Activated CD4-positive, alpha-beta T cell treated with anti-CD3 and anti-CD28 coated beads, Interleukin-2, amount 50 U/mL, for 48 hours (primary cell): ENCODE measurements at regions not wholly inside any gene's neighbourhood (a gene's known extent, or its start where the extent isn't known, plus 50 kb on each side); places are given as distances from the start of the nearest gene placed in this dataset.
"Not testable (repeated sequence)": the region's sequence is repeated elsewhere in the genome, so short reads cannot be mapped to it uniquely, and the experiment has no call there.

Source experiments
- DNase-seq, 2 experiments: peaks; one replicate each; pipeline ENCODE4 v3.0.0-alpha.2; 2020

- DNase-seq: no peak
Observed at GRCh38 chr5:96198356-96199058, 234.5 kb downstream of the PCSK1 start.

- not testable (repeated sequence) for DNase-seq
Observed at GRCh38 chr5:96197767-96198166, 235.3 kb downstream of the PCSK1 start.

GRCh38 chr5:96197347-96197746 lies 235.7 kb upstream of the ELL2 start:
- DNase-seq: no peak

- DNase-seq: no peak
Observed at GRCh38 chr5:96196890-96197289, 235.2 kb upstream of the ELL2 start.

GRCh38 chr5:96196407-96196806 lies 234.8 kb upstream of the ELL2 start:
- no peak for DNase-seq

GRCh38 chr5:96195123-96195522 lies 233.5 kb upstream of the ELL2 start:
- DNase-seq: no peak

- DNase-seq: no peak
Observed at GRCh38 chr5:96194593-96194992, 232.9 kb upstream of the ELL2 start.

GRCh38 chr5:96193946-96194345 lies 232.3 kb upstream of the ELL2 start:
- no peak for DNase-seq

- no peak for DNase-seq
Observed at GRCh38 chr5:96189987-96190386, 228.3 kb upstream of the ELL2 start.

GRCh38 chr5:96189028-96189826 lies 227.6 kb upstream of the ELL2 start:
- no peak for DNase-seq

GRCh38 chr5:96187309-96188027 lies 225.8 kb upstream of the ELL2 start:
- DNase-seq: no peak

GRCh38 chr5:96184510-96184909 lies 222.9 kb upstream of the ELL2 start:
- not testable (repeated sequence) for DNase-seq

GRCh38 chr5:96180684-96181435 lies 219.2 kb upstream of the ELL2 start:
- no peak for DNase-seq

GRCh38 chr5:96177303-96177869 lies 215.7 kb upstream of the ELL2 start:
- no peak for DNase-seq

GRCh38 chr5:96176022-96176421 lies 214.4 kb upstream of the ELL2 start:
- no peak for DNase-seq

GRCh38 chr5:96175090-96175489 lies 213.4 kb upstream of the ELL2 start:
- no peak for DNase-seq

- DNase-seq: no peak
Observed at GRCh38 chr5:96173366-96173765, 211.7 kb upstream of the ELL2 start.

GRCh38 chr5:96172436-96172835 lies 210.8 kb upstream of the ELL2 start:
- no peak for DNase-seq

- not testable (repeated sequence) for DNase-seq
Observed at GRCh38 chr5:96171973-96172372, 210.3 kb upstream of the ELL2 start.

GRCh38 chr5:96170481-96171125 lies 209.0 kb upstream of the ELL2 start:
- not testable (repeated sequence) for DNase-seq

GRCh38 chr5:96168833-96169232 lies 207.2 kb upstream of the ELL2 start:
- not testable (repeated sequence) for DNase-seq

- no peak for DNase-seq
Observed at GRCh38 chr5:96159043-96159442, 197.4 kb upstream of the ELL2 start.
